ENCODE measurements at regions not wholly inside any gene's neighbourhood (a gene's known extent, or its start where the extent isn't known, plus 50 kb on each side); places are given as distances from the start of the nearest gene placed in this dataset.

DNA sequence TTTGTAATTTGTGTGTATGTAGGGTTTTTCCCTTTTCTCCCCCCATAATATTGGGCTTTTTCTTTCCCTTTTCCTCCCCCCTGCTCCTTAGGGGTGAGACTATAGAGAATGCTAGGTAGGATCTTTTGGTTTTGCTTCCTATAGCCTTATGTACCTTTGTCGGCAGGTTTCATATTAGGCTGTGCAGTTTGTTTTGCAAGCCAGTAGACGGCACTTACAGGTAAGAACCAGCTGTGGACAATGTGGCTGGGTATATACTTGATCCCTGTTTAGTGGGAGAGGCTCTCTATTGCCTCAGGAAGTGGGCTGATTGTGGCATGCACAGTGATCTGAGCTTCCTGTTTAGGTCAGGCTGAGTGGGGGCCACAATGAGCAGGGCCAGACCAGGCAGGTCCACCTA lies 359.2 kb upstream of the OBI1 start:
- TF ChIP-seq CTCF (IDR thresholded peaks at IDR 0.05) (peak in 2 of 4 donors; percentile 6), POLR2A (IDR thresholded peaks at IDR 0.05) (no peak)
